ENCODE measurements at regions not wholly inside any gene's neighbourhood (a gene's known extent, or its start where the extent isn't known, plus 50 kb on each side); places are given as distances from the start of the nearest gene placed in this dataset.

DNA sequence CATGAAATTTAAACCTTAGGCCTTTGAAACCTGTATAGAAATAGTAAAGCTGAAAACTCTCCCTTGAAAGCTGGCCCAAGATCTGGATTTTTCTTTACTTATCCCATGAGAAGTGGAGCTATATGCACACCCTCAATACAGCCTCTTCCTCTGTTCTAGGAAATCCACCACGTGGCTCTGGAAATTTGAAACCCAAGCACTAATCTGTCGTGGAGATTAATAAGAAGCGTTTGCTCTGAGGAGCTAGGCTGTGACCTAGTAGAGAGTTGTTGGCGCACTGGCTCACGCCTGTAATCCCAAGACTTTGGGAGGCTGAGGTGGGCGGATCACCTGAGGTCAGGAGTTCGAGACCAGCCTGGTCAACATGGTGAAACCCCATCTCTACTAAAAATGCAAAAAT, 291.3 kb upstream of the PLXNA2 start:
- TF ChIP-seq, protein P1, sequence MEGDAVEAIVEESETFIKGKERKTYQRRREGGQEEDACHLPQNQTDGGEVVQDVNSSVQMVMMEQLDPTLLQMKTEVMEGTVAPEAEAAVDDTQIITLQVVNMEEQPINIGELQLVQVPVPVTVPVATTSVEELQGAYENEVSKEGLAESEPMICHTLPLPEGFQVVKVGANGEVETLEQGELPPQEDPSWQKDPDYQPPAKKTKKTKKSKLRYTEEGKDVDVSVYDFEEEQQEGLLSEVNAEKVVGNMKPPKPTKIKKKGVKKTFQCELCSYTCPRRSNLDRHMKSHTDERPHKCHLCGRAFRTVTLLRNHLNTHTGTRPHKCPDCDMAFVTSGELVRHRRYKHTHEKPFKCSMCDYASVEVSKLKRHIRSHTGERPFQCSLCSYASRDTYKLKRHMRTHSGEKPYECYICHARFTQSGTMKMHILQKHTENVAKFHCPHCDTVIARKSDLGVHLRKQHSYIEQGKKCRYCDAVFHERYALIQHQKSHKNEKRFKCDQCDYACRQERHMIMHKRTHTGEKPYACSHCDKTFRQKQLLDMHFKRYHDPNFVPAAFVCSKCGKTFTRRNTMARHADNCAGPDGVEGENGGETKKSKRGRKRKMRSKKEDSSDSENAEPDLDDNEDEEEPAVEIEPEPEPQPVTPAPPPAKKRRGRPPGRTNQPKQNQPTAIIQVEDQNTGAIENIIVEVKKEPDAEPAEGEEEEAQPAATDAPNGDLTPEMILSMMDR (IDR thresholded peaks at IDR 0.05; ENCODE audit: insufficient read depth, low read depth, low read length): no peak
- no peak for TF ChIP-seq EZH2 (IDR thresholded peaks at IDR 0.05; ENCODE audit: insufficient read depth, low read length)
